SW480 (cell line): ENCODE measurements at regions not wholly inside any gene's neighbourhood (a gene's known extent, or its start where the extent isn't known, plus 50 kb on each side); places are given as distances from the start of the nearest gene placed in this dataset.
A peak's percentile ranks its signal among the peaks of the same experiment; 100 is the strongest.

Experiments
- DNase-seq: peaks from one replicate; pipeline ENCODE4 v3.0.0-alpha.2; 2016; ENCODE audit warnings: low spot score

- peak; percentile 71 for DNase-seq
Measured at GRCh38 chr2:12931186-12931844, 214.6 kb downstream of the TRIB2 start.

- no peak for DNase-seq
Measured at GRCh38 chr2:12932192-12932591, 215.5 kb downstream of the TRIB2 start.

- DNase-seq, result no peak
Measured at GRCh38 chr2:12934146-12934756, 217.5 kb downstream of the TRIB2 start.

GRCh38 chr2:12935222-12935621 is 218.5 kb downstream of the TRIB2 start:
- DNase-seq, result no peak

- no peak for DNase-seq
Measured at GRCh38 chr2:12935796-12936195, 219.1 kb downstream of the TRIB2 start.

- DNase-seq, result no peak
Measured at GRCh38 chr2:12941203-12941602, 224.5 kb downstream of the TRIB2 start.

- no peak for DNase-seq
Measured at GRCh38 chr2:12948231-12948960, 231.7 kb downstream of the TRIB2 start.

- DNase-seq, result no peak
Measured at GRCh38 chr2:12948961-12949353, 232.2 kb downstream of the TRIB2 start.

- no peak for DNase-seq
Measured at GRCh38 chr2:12949406-12949805, 232.7 kb downstream of the TRIB2 start.

- no peak for DNase-seq
Measured at GRCh38 chr2:12950174-12950573, 233.4 kb downstream of the TRIB2 start.

GRCh38 chr2:12950957-12951656 is 234.4 kb downstream of the TRIB2 start:
- DNase-seq, result no peak

- no peak for DNase-seq
Measured at GRCh38 chr2:12951657-12951973, 234.9 kb downstream of the TRIB2 start.

GRCh38 chr2:12953596-12953995 is 236.9 kb downstream of the TRIB2 start:
- DNase-seq, result no peak

GRCh38 chr2:12955864-12956263 is 239.1 kb downstream of the TRIB2 start:
- DNase-seq, result no peak

GRCh38 chr2:12957251-12957650 is 240.5 kb downstream of the TRIB2 start:
- DNase-seq, result no peak

- no peak for DNase-seq
Measured at GRCh38 chr2:12959935-12960334, 243.2 kb downstream of the TRIB2 start.

- no peak for DNase-seq
Measured at GRCh38 chr2:12960671-12961070, 243.9 kb downstream of the TRIB2 start.

- no peak for DNase-seq
Measured at GRCh38 chr2:12964904-12965539, 248.3 kb downstream of the TRIB2 start.

GRCh38 chr2:12965540-12966269 is 249.0 kb downstream of the TRIB2 start:
- peak; percentile 41 for DNase-seq

GRCh38 chr2:12967804-12968203 is 251.1 kb downstream of the TRIB2 start:
- no peak for DNase-seq

GRCh38 chr2:12968399-12968798 is 251.7 kb downstream of the TRIB2 start:
- no peak for DNase-seq

- DNase-seq, result no peak
Measured at GRCh38 chr2:12970861-12971260, 254.1 kb downstream of the TRIB2 start.
